Brain microvascular endothelial cell (primary cell): ENCODE measurements at regions not wholly inside any gene's neighbourhood (a gene's known extent, or its start where the extent isn't known, plus 50 kb on each side); places are given as distances from the start of the nearest gene placed in this dataset.

ENCODE experiments used
- DNase-seq: peaks from one replicate; pipeline ENCODE4 v3.0.0-alpha.2; 2020
- H3K27ac ChIP-seq: fragments of 250-450 bp; sonication (Bioruptor Pico); 2 replicates; pipeline ENCODE4 v1.5.1; 2020; ENCODE audit warnings: mild to moderate bottlenecking, moderate library complexity
- H3K27me3 ChIP-seq: fragments of 250-450 bp; sonication (Bioruptor Pico); replicated peaks from 2 replicates; pipeline ENCODE4 v1.5.1; 2020; ENCODE audit warnings: mild to moderate bottlenecking
- H3K36me3 ChIP-seq: fragments of 250-450 bp; sonication (Bioruptor Pico); replicated peaks from 2 replicates; pipeline ENCODE4 v1.5.1; 2020; ENCODE audit warnings: mild to moderate bottlenecking
- H3K4me3 ChIP-seq: 2 replicates; pipeline ENCODE4 v1.5.1; 2011; ENCODE audit warnings: low read depth, mild to moderate bottlenecking, control low read depth, low read length, moderate library complexity
- CTCF ChIP-seq: IDR thresholded peaks from 2 replicates; pipeline ENCODE4 v1.5.1; 2011; ENCODE audit warnings: low read depth, mild to moderate bottlenecking, moderate library complexity, low read length, control low read depth, inconsistent platforms; ENCODE audit errors: missing control alignments
- in situ Hi-C: cut with HindIII; loops from 2 replicates; pipeline ENCODE4 v1.10.0; 2017; ENCODE audit warnings: low sequenced_read_pairs, low pct_ligation_motif_present

GRCh38 chr2:239539776-239540100 lies 138.9 kb upstream of the HDAC4 start:
- in situ Hi-C loops = no loop called here
- Histone ChIP-seq H3K4me3 (no peak overlapping the region), H3K27me3 (no peaks in the 10 kb centered on the region), H3K36me3 (no peaks in the 10 kb centered on the region), H3K27ac (no peak overlapping the region)
- DNase-seq = no peak
- no peak for TF ChIP-seq CTCF

- Histone ChIP-seq H3K36me3 (no peaks in the 10 kb centered on the region), H3K4me3 (no peak overlapping the region), H3K27ac (no peak overlapping the region), H3K27me3 (no peaks in the 10 kb centered on the region)
- no peak for TF ChIP-seq CTCF
- no peak for DNase-seq
- in situ Hi-C loops = no loop called here
Measured at GRCh38 chr2:239539083-239539775, 138.4 kb upstream of the HDAC4 start.

GRCh38 chr2:239538357-239539052 lies 137.7 kb upstream of the HDAC4 start:
- no peaks in the 10 kb centered on the region for H3K27me3 ChIP-seq
- no peaks in the 10 kb centered on the region for H3K36me3 ChIP-seq
- no peak for DNase-seq
- no peak overlapping the region for H3K4me3 ChIP-seq
- TF ChIP-seq CTCF = no peak
- H3K27ac ChIP-seq = no peak overlapping the region
- in situ Hi-C loops = no loop called here

- TF ChIP-seq CTCF = no peak
- DNase-seq = no peak
- in situ Hi-C loops = no loop called here
- no peak overlapping the region for H3K27ac ChIP-seq
- no peak overlapping the region for H3K4me3 ChIP-seq
- H3K36me3 ChIP-seq = no peaks in the 10 kb centered on the region
- H3K27me3 ChIP-seq = no peaks in the 10 kb centered on the region
Measured at GRCh38 chr2:239537633-239538356, 137.0 kb upstream of the HDAC4 start.

GRCh38 chr2:239536186-239536585 lies 135.4 kb upstream of the HDAC4 start:
- TF ChIP-seq CTCF = no peak
- Histone ChIP-seq H3K4me3 (no peak overlapping the region), H3K27ac (no peak overlapping the region), H3K36me3 (no peaks in the 10 kb centered on the region), H3K27me3 (no peaks in the 10 kb centered on the region)
- in situ Hi-C loops = no loop called here
- DNase-seq = no peak
